ENCODE measurements at regions not wholly inside any gene's neighbourhood (a gene's known extent, or its start where the extent isn't known, plus 50 kb on each side); places are given as distances from the start of the nearest gene placed in this dataset.

- TF ChIP-seq POLR2A (IDR thresholded peaks at IDR 0.05) (no peak), CTCF (IDR thresholded peaks at IDR 0.05) (no peak)
Observed at GRCh38 chr6:3926150-3926482, 76.9 kb downstream of the FAM50B start.
